ENCODE measurements at regions not wholly inside any gene's neighbourhood (a gene's known extent, or its start where the extent isn't known, plus 50 kb on each side); places are given as distances from the start of the nearest gene placed in this dataset.

DNA sequence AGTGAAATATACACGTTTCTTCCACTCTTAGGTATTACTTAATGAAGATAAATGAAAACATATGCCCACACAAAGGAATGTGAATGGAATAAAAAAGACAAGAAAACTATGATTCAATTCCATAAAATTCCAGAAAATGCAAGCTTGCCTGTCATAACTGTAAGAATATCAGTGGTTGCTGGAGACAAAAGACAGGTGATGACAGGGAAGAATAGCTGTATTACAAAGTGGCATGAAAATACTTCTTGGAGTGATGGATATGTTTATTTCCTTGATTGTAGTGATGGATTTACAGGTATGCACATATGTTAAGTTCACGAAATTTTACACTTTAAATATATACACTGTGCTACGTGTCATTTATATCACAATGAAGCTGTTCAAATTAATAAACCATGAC lies 553.3 kb downstream of the HTR1A start:
- no peaks in the 10 kb centered on the region for H3K79me1 ChIP-seq (ENCODE audit: low read depth in 1 of 2, low read length in 2 of 2)
- no peaks in the 10 kb centered on the region for H3K9me1 ChIP-seq (ENCODE audit: insufficient read depth, low read length)
- in situ Hi-C loops (cut with MboI; ENCODE audit: low sequenced_read_pairs) (no loop called here), intact Hi-C loops (cut with micrococcal nuclease) (no loop called here), dilution Hi-C loops (cut with HindIII; ENCODE audit: low sequenced_read_pairs, unreplicated experiment) (no loop called here)
- H4K5ac ChIP-seq (ENCODE audit: low read depth, low read length), result no peak overlapping the region
- H2BK20ac ChIP-seq (ENCODE audit: low read depth, low read length), result no peak overlapping the region
- no peak for ATAC-seq (ENCODE audit: low read depth)
- H2AK5ac ChIP-seq (ENCODE audit: low read depth, low read length), result no peak overlapping the region
- no CpG with 5 or more reads among the region's 3 CpGs for WGBS, 2 experiments (ENCODE audit: extremely low coverage in 2 of 2, insufficient read length in 1 of 2)
- H2AK9ac ChIP-seq (replicated peaks; ENCODE audit: low read depth, low read length, poor library complexity), result no peak overlapping the region
- H3K4ac ChIP-seq (ENCODE audit: low read depth, low read length), result no peak overlapping the region
- H3K23ac ChIP-seq (ENCODE audit: low read depth, low read length), result no peak overlapping the region
- no peak overlapping the region for H3K56ac ChIP-seq (ENCODE audit: extremely low read depth, insufficient read depth, low read length)
- H3K14ac ChIP-seq (replicated peaks; ENCODE audit: low read depth, low read length), result no peak overlapping the region
- ChIA-PET POLR2A (ENCODE audit: unreplicated experiment) (no interaction called here), CTCF (no interaction called here)
- H4K20me1 ChIP-seq (ENCODE audit: insufficient read depth, low read length), result no peaks in the 10 kb centered on the region
- no peak overlapping the region for H4K8ac ChIP-seq (ENCODE audit: low read depth in 2 of 2, low read length in 2 of 2)
- H2BK5ac ChIP-seq (ENCODE audit: low read depth, low read length, poor library complexity, severe bottlenecking), result no peak overlapping the region
- no peaks in the 10 kb centered on the region for H3K27me3 ChIP-seq (ENCODE audit: control insufficient read depth, insufficient read depth, low read length)
- no peaks in the 10 kb centered on the region for H3K9me3 ChIP-seq (ENCODE audit: control insufficient read depth, insufficient read depth, low read length)
- no peak overlapping the region for H3K4me2 ChIP-seq (ENCODE audit: low read depth, low read length)
- H2BK15ac ChIP-seq (ENCODE audit: low read depth, low read length), result no peak overlapping the region
- no peak for TF ChIP-seq FOS (IDR thresholded peaks at IDR 0.05; ENCODE audit: low read depth, low read length)
- no peak for TF ChIP-seq RFX5 (IDR thresholded peaks at IDR 0.05; ENCODE audit: low read depth, low read length)
- TF ChIP-seq, protein P1, sequence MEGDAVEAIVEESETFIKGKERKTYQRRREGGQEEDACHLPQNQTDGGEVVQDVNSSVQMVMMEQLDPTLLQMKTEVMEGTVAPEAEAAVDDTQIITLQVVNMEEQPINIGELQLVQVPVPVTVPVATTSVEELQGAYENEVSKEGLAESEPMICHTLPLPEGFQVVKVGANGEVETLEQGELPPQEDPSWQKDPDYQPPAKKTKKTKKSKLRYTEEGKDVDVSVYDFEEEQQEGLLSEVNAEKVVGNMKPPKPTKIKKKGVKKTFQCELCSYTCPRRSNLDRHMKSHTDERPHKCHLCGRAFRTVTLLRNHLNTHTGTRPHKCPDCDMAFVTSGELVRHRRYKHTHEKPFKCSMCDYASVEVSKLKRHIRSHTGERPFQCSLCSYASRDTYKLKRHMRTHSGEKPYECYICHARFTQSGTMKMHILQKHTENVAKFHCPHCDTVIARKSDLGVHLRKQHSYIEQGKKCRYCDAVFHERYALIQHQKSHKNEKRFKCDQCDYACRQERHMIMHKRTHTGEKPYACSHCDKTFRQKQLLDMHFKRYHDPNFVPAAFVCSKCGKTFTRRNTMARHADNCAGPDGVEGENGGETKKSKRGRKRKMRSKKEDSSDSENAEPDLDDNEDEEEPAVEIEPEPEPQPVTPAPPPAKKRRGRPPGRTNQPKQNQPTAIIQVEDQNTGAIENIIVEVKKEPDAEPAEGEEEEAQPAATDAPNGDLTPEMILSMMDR (conservative IDR thresholded peaks at IDR 0.05; ENCODE audit: low read depth, low read length), result no peak
- TF ChIP-seq CHD1 (IDR thresholded peaks at IDR 0.05; ENCODE audit: low read depth, low read length), result no peak
- TF ChIP-seq NFE2L2 (IDR thresholded peaks at IDR 0.05; ENCODE audit: low read depth, low read length), result no peak
- TF ChIP-seq, protein P2, sequence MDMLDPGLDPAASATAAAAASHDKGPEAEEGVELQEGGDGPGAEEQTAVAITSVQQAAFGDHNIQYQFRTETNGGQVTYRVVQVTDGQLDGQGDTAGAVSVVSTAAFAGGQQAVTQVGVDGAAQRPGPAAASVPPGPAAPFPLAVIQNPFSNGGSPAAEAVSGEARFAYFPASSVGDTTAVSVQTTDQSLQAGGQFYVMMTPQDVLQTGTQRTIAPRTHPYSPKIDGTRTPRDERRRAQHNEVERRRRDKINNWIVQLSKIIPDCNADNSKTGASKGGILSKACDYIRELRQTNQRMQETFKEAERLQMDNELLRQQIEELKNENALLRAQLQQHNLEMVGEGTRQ (IDR thresholded peaks at IDR 0.05; ENCODE audit: low read depth, low read length), result no peak
- no peak for TF ChIP-seq BHLHE40 (IDR thresholded peaks at IDR 0.05; ENCODE audit: low read depth, low read length)
- no peak for TF ChIP-seq SMC3 (IDR thresholded peaks at IDR 0.05; ENCODE audit: low read depth, low read length)
- TF ChIP-seq MAFK (IDR thresholded peaks at IDR 0.05; ENCODE audit: low read depth, low read length), result no peak
- no peak for TF ChIP-seq POLR2A (IDR thresholded peaks at IDR 0.05; ENCODE audit: low read depth, low read length)
- no peak for TF ChIP-seq RAD21 (IDR thresholded peaks at IDR 0.05; ENCODE audit: low read length)
- H2AFZ ChIP-seq (replicated peaks; ENCODE audit: low read length, poor library complexity), result no peak overlapping the region
- H3K18ac ChIP-seq (ENCODE audit: low read depth, low read length), result no peak overlapping the region
- H3K4me3 ChIP-seq (ENCODE audit: insufficient read depth, low read depth, low read length), result no peak overlapping the region
- no peak overlapping the region for H2BK120ac ChIP-seq (ENCODE audit: low read depth, low read length)
- BruUV-seq (replicated peaks), result no TSS peak
- no peak overlapping the region for H4K91ac ChIP-seq (ENCODE audit: insufficient read depth, low read depth, low read length)
- no peak overlapping the region for H3K9ac ChIP-seq (ENCODE audit: low read depth, low read length)
- no peaks in the 10 kb centered on the region for H3K4me1 ChIP-seq (ENCODE audit: control insufficient read depth, insufficient read depth, low read length)
- H3K27ac ChIP-seq (ENCODE audit: insufficient read depth, low read length), result no peak overlapping the region
- no peaks in the 10 kb centered on the region for H3K36me3 ChIP-seq (ENCODE audit: control insufficient read depth, insufficient read depth, low read length)
- DNase-seq, result no peak

Data from IMR-90 (cell line).